ENCODE measurements at regions not wholly inside any gene's neighbourhood (a gene's known extent, or its start where the extent isn't known, plus 50 kb on each side); places are given as distances from the start of the nearest gene placed in this dataset.

DNA sequence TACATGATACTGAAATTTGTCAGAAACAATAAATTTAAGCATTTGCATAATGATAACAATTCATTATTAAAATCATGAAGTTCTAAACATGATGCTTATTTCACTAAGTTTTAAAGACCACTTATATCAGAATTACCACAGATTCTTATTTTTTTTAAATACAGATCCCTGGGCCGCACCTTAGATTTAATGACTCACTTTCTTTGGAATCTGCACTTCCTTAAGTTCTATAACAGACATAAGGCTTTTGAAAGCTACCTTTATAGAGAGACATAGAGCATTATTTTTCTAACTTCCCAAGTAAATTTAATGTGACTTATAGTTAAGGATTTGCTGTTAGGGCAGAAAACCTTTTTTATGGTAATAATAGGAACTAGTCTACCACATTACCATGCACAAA lies 214.9 kb downstream of the IPMK start:
- CTCF ChIA-PET (ENCODE audit: partially characterized antibody) = no interaction called here
- H3K9me3 ChIP-seq (ENCODE audit: control insufficient read depth in 1 of 2, low read length in 2 of 2) = no peaks in the 10 kb centered on the region
- POLR2A ChIA-PET (ENCODE audit: partially characterized antibody) = no interaction called here

GRCh38 chr10:58050575-58050974 lies 217.1 kb downstream of the IPMK start:
- H3K36me3 Mint-ChIP-seq = no peaks in the 10 kb centered on the region
- DNase-seq = no peak
- H3K36me3 ChIP-seq (ENCODE audit: insufficient read depth, low read length) = no peaks in the 10 kb centered on the region
- no peaks in the 10 kb centered on the region for H3K27me3 ChIP-seq (ENCODE audit: insufficient read depth, low read length)
- H3K9me3 Mint-ChIP-seq = peaks cover 0 to 6% (median 0%) of the 10 kb centered on the region in 8 donors
- H3K27ac Mint-ChIP-seq = no peak overlapping the region
- no peaks in the 10 kb centered on the region for H3K4me1 Mint-ChIP-seq
- H3K9me3 ChIP-seq (ENCODE audit: control insufficient read depth in 1 of 2, low read length in 2 of 2) = no peaks in the 10 kb centered on the region
- intact Hi-C loops (cut with micrococcal nuclease) = no loop called here
- no peak overlapping the region for H3K27ac ChIP-seq (ENCODE audit: low read depth, low read length)
- no peaks in the 10 kb centered on the region for H3K4me1 ChIP-seq (ENCODE audit: insufficient read depth, low read length)
- no peak overlapping the region for H3K4me3 ChIP-seq (ENCODE audit: low read length in 2 of 2)
- no peak overlapping the region for H3K4me3 Mint-ChIP-seq
- ChIA-PET POLR2A (ENCODE audit: partially characterized antibody) (no interaction called here), CTCF (ENCODE audit: partially characterized antibody) (no interaction called here)
- H3K27me3 Mint-ChIP-seq = peaks cover 1 to 2% of the 10 kb centered on the region in 2 donors

More for the DNA sequence above, 214.9 kb downstream of the IPMK start:
- no peak overlapping the region for H3K4me3 ChIP-seq (ENCODE audit: low read length in 2 of 2)
- H3K36me3 ChIP-seq (ENCODE audit: insufficient read depth, low read length) = no peaks in the 10 kb centered on the region
- no peaks in the 10 kb centered on the region for H3K9me3 Mint-ChIP-seq
- H3K36me3 Mint-ChIP-seq = no peaks in the 10 kb centered on the region
- H3K4me3 Mint-ChIP-seq = no peak overlapping the region
- no peaks in the 10 kb centered on the region for H3K4me1 Mint-ChIP-seq
- no peaks in the 10 kb centered on the region for H3K27me3 Mint-ChIP-seq
- no peaks in the 10 kb centered on the region for H3K4me1 ChIP-seq (ENCODE audit: insufficient read depth, low read length)
- intact Hi-C loops (cut with micrococcal nuclease) = no loop called here
- no peak for DNase-seq
- no peak overlapping the region for H3K27ac ChIP-seq (ENCODE audit: low read depth, low read length)
- no peaks in the 10 kb centered on the region for H3K27me3 ChIP-seq (ENCODE audit: insufficient read depth, low read length)
- no peak overlapping the region for H3K27ac Mint-ChIP-seq

DNA sequence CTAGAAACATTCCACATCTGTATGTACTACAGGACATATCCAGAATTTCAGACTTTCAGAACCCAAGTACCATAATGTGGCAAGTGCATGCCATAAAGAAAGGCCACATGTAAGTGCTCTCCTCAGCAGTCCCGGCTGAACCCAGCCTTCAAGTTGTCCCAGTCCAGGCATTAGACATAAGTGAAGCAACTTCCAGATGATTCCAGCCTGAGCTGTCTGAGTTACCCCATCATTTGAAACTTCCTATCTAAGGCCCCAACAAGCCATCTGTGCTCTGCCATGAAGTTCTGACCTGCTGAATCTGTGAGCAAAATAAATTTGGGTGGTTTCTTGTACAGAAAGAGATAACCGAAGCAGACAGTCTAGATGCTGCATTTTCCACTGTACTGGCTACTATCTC lies 218.8 kb downstream of the IPMK start:
- no peaks in the 10 kb centered on the region for H3K4me1 ChIP-seq (ENCODE audit: insufficient read depth, low read length)
- no peak for DNase-seq
- H3K4me3 ChIP-seq (ENCODE audit: low read length in 2 of 2) = no peak overlapping the region
- intact Hi-C loops (cut with micrococcal nuclease) = no loop called here
- H3K27ac ChIP-seq (ENCODE audit: low read depth, low read length) = no peak overlapping the region
- Mint-ChIP-seq H3K4me3 (no peak overlapping the region), H3K27me3 (peaks cover 1 to 2% of the 10 kb centered on the region in 2 donors), H3K36me3 (no peaks in the 10 kb centered on the region), H3K27ac (no peak overlapping the region), H3K4me1 (no peaks in the 10 kb centered on the region), H3K9me3 (peaks cover 0 to 6% (median 0%) of the 10 kb centered on the region in 8 donors)
- ChIA-PET POLR2A (ENCODE audit: partially characterized antibody) (no interaction called here), CTCF (ENCODE audit: partially characterized antibody) (no interaction called here)
- H3K36me3 ChIP-seq (ENCODE audit: insufficient read depth, low read length) = no peaks in the 10 kb centered on the region
- H3K27me3 ChIP-seq (ENCODE audit: insufficient read depth, low read length) = no peaks in the 10 kb centered on the region
- H3K9me3 ChIP-seq (ENCODE audit: control insufficient read depth in 1 of 2, low read length in 2 of 2) = no peaks in the 10 kb centered on the region

DNA sequence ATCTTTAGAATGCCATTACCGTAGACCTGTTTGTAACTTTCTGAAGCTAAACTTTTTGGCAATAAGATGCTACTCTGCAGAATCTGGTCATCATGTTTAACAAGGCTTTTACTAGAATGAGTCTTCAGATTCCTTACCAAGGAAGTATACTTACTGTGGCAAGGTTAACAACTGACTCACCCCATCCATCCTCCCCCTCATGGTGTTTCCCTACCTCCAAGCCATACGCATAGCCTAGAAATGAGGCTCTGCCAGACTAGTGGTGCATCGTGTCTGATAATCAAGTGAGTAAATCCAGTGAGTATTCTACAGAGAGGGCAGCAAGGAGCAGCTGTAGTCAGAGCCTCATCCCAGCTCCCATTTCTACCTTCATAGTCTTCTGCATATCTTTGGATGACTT lies 223.6 kb downstream of the IPMK start:
- Mint-ChIP-seq H3K27ac (no peak overlapping the region), H3K4me1 (no peaks in the 10 kb centered on the region), H3K36me3 (no peaks in the 10 kb centered on the region), H3K27me3 (peaks cover 1 to 3% of the 10 kb centered on the region in 2 donors), H3K9me3 (peaks cover 4 to 19% (median 5%) of the 10 kb centered on the region in 8 donors), H3K4me3 (no peak overlapping the region)
- Histone ChIP-seq H3K36me3 (ENCODE audit: insufficient read depth, low read length) (no peaks in the 10 kb centered on the region), H3K4me3 (ENCODE audit: low read length in 2 of 2) (no peak overlapping the region), H3K9me3 (ENCODE audit: control insufficient read depth in 1 of 2, low read length in 2 of 2) (no peaks in the 10 kb centered on the region), H3K27ac (ENCODE audit: low read depth, low read length) (no peak overlapping the region), H3K27me3 (ENCODE audit: insufficient read depth, low read length) (no peaks in the 10 kb centered on the region), H3K4me1 (ENCODE audit: insufficient read depth, low read length) (no peaks in the 10 kb centered on the region)
- CTCF ChIA-PET (ENCODE audit: partially characterized antibody) = no interaction called here
- POLR2A ChIA-PET (ENCODE audit: partially characterized antibody) = no interaction called here
- intact Hi-C loops (cut with micrococcal nuclease) = no loop called here
- DNase-seq = no peak

GRCh38 chr10:58041901-58042300 lies 225.8 kb downstream of the IPMK start:
- intact Hi-C loops (cut with micrococcal nuclease) = no loop called here

GRCh38 chr10:58030208-58030607 lies 237.5 kb downstream of the IPMK start:
- no peaks in the 10 kb centered on the region for H3K27me3 Mint-ChIP-seq
- H3K9me3 Mint-ChIP-seq = peaks cover 0 to 7% (median 1%) of the 10 kb centered on the region in 8 donors
- Histone ChIP-seq H3K27ac (ENCODE audit: low read depth, low read length) (no peak overlapping the region), H3K36me3 (ENCODE audit: insufficient read depth, low read length) (no peaks in the 10 kb centered on the region), H3K4me3 (ENCODE audit: low read length in 2 of 2) (no peak overlapping the region), H3K9me3 (ENCODE audit: control insufficient read depth in 1 of 2, low read length in 2 of 2) (no peaks in the 10 kb centered on the region), H3K27me3 (ENCODE audit: insufficient read depth, low read length) (no peaks in the 10 kb centered on the region), H3K4me1 (ENCODE audit: insufficient read depth, low read length) (no peaks in the 10 kb centered on the region)
- ChIA-PET POLR2A (ENCODE audit: partially characterized antibody) (no interaction called here), CTCF (ENCODE audit: partially characterized antibody) (interaction anchor here (0.6 to 1.3 kb wide), 2 partner anchors 12 to 387 kb away, joined by 3 read pairs; no protein-coding TSS in a partner anchor)
- no peak overlapping the region for H3K4me3 Mint-ChIP-seq
- intact Hi-C loops (cut with micrococcal nuclease) = no loop called here
- H3K4me1 Mint-ChIP-seq = no peaks in the 10 kb centered on the region
- no peaks in the 10 kb centered on the region for H3K36me3 Mint-ChIP-seq
- H3K27ac Mint-ChIP-seq = no peak overlapping the region
- no peak for DNase-seq

More at GRCh38 chr10:58041901-58042300, 225.8 kb downstream of the IPMK start:
- Histone ChIP-seq H3K36me3 (ENCODE audit: insufficient read depth, low read length) (no peaks in the 10 kb centered on the region), H3K9me3 (ENCODE audit: control insufficient read depth in 1 of 2, low read length in 2 of 2) (no peaks in the 10 kb centered on the region), H3K27me3 (ENCODE audit: insufficient read depth, low read length) (no peaks in the 10 kb centered on the region), H3K4me1 (ENCODE audit: insufficient read depth, low read length) (no peaks in the 10 kb centered on the region), H3K27ac (ENCODE audit: low read depth, low read length) (no peak overlapping the region), H3K4me3 (ENCODE audit: low read length in 2 of 2) (no peak overlapping the region)
- no peak overlapping the region for H3K4me3 Mint-ChIP-seq
- ChIA-PET POLR2A (ENCODE audit: partially characterized antibody) (no interaction called here), CTCF (ENCODE audit: partially characterized antibody) (no interaction called here)
- peaks cover 4 to 15% (median 5%) of the 10 kb centered on the region in 8 donors for H3K9me3 Mint-ChIP-seq
- no peaks in the 10 kb centered on the region for H3K4me1 Mint-ChIP-seq
- H3K27ac Mint-ChIP-seq = no peak overlapping the region
- H3K27me3 Mint-ChIP-seq = peaks cover 0 to 3% of the 10 kb centered on the region in 2 donors
- H3K36me3 Mint-ChIP-seq = no peaks in the 10 kb centered on the region
- no peak for DNase-seq

DNA sequence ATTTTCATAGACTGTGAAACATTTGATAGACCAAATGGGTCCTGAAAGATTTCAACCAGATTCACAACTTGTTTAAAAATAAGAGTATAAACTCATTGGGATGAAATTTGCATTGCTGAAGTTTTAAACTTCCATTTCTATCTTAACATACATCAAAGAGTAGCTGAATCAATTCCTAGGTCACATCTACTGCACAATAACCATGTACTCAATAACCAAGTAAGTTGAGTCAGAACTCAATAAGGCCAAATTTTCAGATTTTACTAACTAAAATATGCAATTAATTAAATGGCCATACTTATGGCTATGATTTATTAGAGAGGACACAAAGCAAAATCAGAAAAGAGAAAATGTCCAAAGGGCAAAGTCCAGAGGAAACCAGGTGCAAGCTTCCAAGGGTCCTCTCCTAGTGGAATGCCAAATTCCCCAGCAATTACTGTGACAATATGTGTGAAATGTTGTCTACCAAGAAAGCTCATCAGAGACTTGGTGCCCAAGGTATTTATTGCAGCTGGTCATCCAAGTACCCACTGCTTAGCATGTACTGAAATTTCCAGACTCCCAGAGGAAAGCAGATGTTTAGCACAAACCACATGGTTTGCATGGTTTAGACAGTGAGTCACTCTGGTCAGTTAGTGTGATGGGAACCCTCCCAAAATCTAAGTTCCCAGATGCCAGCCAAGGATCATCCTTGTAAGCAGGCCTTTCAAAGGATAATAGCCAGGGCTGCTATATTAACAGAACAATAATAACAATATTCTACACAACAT lies 238.9 kb downstream of the IPMK start:
- Mint-ChIP-seq H3K36me3 (no peaks in the 10 kb centered on the region), H3K27ac (no peak overlapping the region), H3K27me3 (no peaks in the 10 kb centered on the region), H3K4me3 (no peak overlapping the region), H3K4me1 (no peaks in the 10 kb centered on the region), H3K9me3 (peaks cover 0 to 7% (median 0%) of the 10 kb centered on the region in 8 donors)
- no peak for DNase-seq
- CTCF ChIA-PET (ENCODE audit: partially characterized antibody) = no interaction called here
- Histone ChIP-seq H3K27ac (ENCODE audit: low read depth, low read length) (no peak overlapping the region), H3K4me1 (ENCODE audit: insufficient read depth, low read length) (no peaks in the 10 kb centered on the region), H3K27me3 (ENCODE audit: insufficient read depth, low read length) (no peaks in the 10 kb centered on the region), H3K4me3 (ENCODE audit: low read length in 2 of 2) (no peak overlapping the region), H3K9me3 (ENCODE audit: control insufficient read depth in 1 of 2, low read length in 2 of 2) (no peaks in the 10 kb centered on the region), H3K36me3 (ENCODE audit: insufficient read depth, low read length) (no peaks in the 10 kb centered on the region)
- intact Hi-C loops (cut with micrococcal nuclease) = no loop called here
- POLR2A ChIA-PET (ENCODE audit: partially characterized antibody) = no interaction called here

All from CD4-positive, alpha-beta memory T cell (primary cell).